NCI-H2029 (cell line): ENCODE measurements at regions not wholly inside any gene's neighbourhood (a gene's known extent, or its start where the extent isn't known, plus 50 kb on each side); places are given as distances from the start of the nearest gene placed in this dataset.
"Not testable (repeated sequence)": the region's sequence is repeated elsewhere in the genome, so short reads cannot be mapped to it uniquely, and the experiment has no call there.

Experiments used
- DNase-seq: peaks from one replicate; lab custom pipeline; 2025; lab: John Stamatoyannopoulos, UW

DNA sequence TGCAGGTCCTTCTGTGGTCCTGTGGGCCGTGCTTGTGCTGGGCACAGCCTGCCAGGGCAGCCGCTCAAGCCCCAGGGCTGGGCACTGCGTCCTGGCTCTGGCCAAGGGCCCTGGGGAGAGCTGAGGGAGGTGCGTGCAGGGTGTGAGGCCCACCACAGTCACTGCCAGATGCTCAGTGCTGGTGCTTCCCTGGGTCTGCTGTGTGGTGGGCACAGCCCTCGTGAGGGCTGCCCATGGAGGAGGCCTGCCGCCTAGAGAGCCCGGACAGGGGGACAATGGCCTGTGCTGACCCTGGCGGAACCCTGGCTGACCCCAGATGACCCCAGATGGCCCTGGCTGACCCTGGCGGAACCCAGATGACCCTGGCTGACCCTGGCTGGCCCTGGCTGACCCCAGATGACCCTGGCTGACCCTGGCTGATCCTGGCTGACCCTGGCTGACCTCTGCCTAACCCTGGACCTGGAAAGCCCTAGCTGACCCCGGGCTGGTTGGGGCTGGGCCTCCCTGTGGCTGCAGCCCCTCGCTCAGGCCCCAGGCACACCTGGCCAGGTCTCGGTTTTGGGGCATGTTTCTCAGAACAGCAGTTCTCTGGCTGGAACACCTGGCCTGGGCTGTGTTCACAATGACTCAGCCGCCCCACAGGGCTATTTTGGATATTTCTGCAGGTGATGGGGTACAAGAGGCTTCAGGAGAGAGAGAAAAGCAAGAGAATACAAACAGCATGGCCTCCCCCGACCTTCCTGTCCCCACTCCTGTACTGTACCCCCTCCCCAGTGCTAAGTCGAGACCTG, 55.4 kb downstream of the TMEM121 start:
- no peak for DNase-seq

DNA sequence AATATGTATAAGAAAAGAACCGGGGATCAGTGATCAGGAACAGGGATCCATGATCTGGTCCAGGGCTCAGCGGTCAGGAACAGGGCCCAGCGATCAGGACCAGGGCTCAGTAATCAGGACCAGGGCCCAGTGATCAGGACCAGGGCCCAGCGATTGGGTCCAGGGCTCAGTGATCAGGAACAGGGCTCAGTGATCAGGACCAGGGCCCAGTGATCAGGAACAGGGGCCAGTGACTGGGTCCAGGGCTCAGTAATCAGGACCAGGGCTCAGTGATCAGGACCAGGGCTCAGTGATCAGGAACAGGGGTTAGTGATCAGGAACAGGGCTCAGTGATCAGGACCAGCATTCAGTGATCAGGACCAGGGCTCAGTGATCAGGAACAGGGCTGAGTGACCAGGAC, 56.3 kb downstream of the TMEM121 start:
- no peak for DNase-seq

DNA sequence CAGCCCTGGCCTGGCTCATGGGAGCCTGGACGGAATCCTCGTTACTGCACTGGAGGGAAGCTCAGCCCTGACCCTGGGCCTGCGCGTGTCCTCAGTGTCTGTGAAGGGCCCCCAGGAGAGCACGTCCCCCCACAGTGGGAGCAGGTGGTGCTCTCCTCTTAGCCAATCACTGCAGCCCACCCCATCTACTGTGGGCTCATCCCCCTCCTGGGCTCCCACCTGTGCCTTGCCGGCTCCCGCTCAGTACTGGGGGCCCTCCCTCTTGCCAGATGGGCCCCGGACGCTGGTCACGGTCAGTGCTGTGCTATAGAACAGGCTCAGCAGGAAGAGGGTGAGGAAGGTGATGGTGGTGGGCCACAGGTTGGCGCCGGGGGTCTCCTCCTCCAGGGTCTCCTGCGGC, 57.5 kb downstream of the TMEM121 start:
- not testable (repeated sequence) for DNase-seq

DNA sequence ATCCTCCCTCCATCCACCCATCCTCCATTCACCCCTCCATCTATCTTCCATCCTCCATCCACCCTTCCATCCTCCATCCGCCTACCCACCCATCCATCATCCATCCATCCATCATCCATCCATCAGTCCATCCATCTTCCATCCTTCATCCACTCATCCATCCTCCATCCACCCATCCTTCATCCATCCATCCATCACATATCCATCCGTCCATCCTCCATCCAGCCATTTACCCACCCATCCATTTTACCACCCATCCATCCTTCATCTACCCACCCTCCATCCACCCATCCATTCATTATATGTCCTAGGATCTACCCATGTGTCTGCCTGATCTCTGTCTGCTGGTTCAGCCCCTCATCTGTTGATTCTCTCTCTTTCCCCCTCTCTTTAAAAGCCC, 58.9 kb downstream of the TMEM121 start:
- not testable (repeated sequence) for DNase-seq

DNA sequence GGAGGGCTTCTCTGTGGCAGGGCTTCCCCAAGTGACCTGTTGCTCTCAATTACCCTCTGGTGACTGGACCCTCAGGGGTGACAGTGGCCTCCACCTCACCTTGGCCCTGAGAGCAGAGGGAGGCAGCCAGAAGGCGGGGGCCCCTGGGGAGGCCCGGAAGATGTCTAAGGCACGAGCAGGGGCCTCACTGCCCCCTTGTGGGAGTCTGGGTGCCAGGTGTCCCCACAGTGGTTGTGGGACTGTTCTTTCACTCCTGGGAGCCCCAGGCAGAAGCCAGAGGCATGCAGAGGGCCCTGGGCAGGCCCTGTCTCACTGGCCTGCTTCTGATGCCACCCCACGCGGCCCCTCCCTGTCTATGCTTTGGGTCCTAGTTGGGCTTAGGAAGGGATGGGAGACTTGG, 59.3 kb downstream of the TMEM121 start:
- DNase-seq = not testable (repeated sequence)

DNA sequence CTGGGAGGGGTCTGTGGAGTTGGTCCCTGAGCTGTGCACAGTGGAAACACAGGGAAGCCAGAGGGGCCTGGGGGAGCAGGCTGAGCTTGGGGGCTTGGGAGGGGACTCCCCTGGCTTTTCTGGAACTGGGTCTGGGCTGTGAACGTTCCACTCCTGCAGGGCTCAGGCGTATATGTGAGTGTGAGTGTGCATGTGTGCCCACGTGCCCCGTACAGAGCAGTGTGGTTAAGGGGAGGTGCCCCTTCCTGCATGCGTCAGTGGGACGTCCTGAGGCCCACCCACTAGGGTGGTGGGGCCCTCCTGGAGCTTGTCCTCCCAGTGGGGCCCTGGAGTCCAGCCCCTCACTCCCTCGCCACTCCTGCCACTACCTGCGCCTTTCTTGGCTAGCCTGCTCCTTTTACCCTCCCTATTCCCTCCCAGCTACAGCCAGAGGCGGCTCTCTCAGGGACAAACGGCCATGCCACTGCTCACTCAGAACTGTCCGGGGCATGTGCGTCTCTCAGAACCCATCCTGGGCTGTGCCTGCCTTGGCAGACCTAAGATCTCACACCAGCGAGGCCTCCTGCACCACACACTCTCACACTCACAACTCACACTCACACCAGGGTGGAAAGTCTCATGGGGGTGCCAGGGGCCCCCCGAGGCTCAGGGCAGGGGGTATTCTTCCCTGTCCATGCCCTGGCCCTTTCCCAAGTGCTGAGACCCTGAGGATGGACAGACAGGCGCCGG, 59.9 kb downstream of the TMEM121 start:
- DNase-seq = not testable (repeated sequence)

DNA sequence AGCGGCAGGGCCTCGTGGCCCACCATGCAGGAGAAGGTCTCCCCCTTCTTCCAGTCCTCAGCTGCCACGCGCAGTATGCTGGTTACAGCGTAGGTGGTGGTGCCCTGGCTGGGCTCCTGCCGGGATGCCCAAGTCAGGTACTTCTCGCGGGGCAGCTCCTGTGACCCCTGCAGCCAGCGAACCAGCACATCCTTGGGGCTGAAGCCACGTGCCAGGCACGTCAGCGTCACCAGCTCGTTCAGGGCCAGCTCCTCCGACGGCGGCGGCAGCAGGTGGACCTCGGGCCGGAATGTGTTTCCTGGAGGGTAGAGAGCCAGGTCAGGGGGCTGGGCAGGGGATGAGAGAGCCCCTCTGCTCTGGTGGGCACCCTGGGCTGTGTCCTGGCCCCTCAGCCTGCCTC, 60.7 kb downstream of the TMEM121 start:
- not testable (repeated sequence) for DNase-seq

DNA sequence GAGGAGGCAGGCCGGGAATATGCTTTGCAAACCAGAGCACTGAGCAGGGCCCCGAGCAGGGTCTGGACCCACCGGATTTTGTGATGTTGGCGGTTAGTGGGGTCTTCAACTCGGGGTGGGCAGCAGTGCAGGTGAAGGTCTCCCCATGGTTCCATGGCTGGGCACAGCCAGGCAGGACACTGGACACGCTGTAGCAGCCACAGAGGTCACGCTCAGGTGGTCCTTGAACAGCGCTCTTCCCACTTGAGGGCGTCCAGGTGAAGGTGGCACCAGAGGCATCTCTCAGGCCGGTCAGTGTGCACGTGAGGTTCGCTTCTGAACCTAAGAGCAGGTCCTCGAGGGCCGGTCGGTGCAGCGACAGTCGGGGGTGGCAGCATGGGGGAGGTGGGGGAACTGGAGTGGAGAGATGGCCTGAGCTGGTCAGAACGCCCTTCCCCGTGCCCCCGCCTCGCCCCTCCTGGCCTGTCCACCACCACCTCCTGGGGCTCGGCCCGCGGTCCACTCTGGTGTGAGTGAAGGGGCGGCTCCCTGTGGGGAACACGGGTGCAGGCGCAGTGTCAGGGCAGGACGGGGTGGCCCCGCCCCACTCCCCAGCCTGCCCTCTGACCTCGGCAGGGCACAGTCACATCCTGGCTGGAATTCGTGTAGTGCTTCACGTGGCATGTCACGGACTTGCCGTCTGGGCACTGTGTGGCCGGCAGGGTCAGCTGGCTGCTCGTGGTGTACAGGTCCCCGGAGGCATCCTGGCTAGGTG, 61.3 kb downstream of the TMEM121 start:
- not testable (repeated sequence) for DNase-seq

DNA sequence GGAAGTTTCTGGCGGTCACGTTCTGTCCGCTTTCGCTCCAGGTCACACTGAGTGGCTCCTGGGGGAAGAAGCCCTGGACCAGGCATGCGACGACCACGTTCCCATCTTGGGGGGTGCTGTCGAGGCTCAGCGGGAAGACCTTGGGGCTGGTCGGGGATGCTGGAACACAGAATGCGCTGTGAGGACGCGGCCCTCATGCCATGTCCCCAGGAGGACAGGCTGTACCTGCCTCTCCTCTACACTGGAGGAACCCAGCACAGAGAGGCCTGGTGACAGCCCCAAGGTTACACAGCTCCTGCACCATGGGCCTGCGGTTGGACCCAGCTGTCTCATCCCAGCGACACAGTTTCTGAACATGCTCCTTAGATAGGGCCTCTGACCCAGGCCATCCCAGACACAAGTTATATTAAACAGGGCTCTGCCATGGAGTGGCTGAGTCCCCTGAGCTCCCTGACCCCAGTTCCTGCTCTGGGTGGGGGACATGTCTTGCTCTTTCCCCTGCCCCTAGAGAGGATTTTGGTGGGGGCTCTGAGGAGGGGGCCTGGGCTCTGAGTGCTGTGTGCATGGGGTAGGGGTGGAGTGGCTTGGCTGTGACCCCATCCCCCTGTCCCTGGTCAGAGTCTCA, 62.0 kb downstream of the TMEM121 start:
- DNase-seq = no peak

DNA sequence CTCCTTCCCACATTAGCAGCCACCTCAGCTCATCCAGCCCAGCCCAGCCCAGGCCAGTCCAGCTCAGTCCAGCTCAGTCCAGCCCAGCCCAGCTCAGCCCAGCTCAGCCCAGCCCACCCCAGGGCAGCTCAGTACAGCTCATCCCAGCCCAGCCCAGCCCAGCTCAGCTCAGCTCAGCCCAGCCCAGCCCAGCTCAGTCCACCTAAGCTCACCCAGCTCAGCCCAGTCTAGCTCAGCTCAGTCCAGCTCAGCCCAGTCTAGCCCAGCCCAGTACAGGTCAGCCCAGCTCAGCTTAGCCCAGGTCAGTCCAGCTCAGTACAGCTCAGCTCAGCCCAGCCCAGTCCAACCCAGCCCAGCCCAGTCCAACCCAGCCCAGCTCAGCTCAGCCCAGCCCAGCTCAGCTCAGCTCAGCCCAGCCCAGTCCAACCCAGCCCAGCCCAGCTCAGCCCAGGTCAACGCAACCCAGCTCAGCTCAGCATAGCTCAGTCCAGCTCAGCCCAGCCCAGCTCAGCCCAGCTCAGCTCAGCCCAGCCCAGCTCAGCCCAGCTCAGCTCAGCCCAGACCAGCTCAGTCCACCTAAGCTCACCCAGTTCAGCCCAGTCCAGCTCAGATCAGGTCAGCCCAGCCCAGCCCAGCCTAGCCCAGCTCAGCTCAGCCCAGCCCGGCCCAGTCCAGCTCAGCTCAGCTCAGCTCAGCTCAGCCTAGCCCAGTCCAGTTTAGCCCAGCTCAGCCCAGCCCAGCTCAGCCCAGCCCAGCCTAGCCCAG, 63.0 kb downstream of the TMEM121 start:
- DNase-seq = no peak

DNA sequence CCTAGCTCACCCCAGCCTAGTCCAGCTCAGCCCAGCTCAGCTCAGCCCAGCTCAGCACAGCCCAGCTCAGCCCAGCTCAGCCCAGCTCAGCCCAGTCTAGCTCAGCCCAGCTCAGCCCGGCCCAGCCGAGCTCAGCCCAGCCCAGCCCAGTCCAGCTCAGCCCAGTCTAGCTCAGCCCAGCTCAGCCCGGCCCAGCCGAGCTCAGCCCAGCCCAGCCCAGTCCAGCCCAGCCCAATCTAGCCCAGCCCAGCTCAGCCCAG, 63.5 kb downstream of the TMEM121 start:
- not testable (repeated sequence) for DNase-seq

DNA sequence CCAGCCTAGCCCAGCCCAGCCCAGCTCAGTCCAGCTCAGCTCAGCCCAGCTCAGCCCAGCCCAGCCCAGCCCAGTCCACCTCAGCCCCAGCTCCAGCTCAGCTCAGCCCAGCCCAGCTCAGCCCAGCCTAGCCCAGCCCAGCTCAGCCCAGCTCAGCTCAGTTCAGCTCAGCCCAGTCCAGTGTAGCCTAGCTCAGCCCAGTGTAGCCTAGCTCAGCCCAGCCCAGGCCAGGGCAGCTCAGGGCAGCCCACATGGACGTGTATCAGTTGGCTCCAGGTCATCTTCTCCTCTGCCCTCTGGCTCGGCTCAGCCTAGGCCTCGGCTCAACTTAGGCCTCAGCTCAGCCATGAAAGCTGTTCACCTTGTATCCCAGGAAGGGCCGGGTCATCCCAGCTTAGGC, 64.7 kb downstream of the TMEM121 start:
- no peak for DNase-seq

DNA sequence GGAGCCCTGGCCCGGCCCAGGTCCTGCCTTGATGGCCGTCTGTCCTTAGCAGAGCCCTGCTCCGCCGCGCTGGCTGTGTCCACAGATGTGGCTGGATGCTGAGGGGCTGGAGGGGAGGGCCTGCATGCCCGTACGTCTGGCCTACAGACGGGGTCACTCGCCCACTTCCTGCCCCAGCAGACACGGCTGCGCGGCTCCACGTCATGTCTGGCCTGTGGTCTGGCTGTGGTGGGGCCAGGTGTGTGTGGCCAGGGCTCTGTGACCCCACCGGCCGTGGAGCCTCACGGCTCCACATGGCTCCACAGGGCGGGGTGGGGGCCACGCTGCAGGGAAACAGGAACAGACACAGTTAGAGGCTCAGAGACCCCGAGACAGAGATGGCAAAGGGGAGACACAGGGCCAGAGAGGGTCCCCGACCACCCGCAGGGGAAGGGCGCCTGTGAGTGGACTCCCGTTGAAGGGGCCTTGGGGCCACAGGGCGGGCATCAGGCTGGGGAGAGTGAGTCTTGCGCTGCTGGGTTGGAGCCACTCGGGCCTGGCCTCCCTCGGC, 65.5 kb downstream of the TMEM121 start:
- DNase-seq = not testable (repeated sequence)

DNA sequence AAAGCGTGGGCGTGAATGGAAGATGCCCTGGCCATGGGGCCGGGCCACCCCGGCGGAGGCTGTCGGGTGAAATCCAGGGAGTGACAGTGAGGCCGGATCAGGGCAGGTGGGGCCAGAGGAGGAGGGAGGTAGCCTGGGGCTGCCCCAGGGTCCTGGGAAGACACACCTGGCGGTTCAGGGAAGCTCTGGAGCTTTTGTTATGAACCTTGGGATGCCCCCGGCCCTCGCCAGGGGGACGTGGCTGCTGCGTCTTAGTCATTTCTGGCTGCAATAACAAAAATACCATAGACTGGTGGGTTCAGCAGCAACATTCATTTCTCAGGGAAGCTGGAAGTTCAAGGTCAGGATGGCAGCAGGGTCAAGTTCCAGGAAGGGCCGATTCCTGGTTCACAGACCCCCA, 66.3 kb downstream of the TMEM121 start:
- DNase-seq = not testable (repeated sequence)

DNA sequence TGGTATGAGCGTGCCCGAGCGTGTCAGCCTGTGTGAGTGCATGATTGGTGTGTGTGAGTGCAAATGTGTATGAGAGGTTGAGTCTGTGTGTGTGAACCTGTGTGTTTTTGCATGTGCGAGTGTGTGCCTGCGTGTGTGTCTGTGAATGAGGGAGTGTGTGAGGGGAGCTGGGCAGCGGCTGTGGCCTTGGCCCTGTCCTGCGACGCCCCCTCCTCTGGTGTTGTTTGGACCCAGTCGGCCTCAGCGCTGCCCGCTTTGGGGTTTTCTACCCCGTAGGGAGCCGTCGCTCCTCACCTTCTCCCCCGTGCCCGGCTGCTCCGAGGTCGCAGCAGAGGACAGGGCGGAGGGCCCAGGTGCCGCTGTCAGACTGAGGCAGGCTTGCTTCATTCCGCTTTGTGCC, 69.0 kb downstream of the TMEM121 start:
- not testable (repeated sequence) for DNase-seq

DNA sequence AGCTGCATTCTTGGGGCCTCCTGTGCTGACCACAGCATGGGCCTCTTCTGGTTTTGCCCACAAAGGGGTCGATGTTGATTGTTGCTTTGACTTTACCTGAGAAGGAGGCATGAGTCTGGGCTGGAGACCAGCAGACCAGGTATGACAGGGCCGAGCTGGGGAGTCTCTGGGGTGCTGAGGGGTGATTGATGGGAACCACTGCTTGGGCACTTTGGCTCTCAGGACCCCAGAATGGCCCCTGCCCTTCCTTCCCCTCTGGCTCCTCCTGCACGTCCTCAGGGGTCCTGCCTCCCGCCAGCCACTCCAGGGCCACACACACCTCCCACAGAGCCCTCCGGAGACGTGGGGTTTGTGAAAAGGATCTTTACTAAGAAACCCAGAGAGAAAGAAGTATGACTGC, 70.0 kb downstream of the TMEM121 start:
- DNase-seq = not testable (repeated sequence)

DNA sequence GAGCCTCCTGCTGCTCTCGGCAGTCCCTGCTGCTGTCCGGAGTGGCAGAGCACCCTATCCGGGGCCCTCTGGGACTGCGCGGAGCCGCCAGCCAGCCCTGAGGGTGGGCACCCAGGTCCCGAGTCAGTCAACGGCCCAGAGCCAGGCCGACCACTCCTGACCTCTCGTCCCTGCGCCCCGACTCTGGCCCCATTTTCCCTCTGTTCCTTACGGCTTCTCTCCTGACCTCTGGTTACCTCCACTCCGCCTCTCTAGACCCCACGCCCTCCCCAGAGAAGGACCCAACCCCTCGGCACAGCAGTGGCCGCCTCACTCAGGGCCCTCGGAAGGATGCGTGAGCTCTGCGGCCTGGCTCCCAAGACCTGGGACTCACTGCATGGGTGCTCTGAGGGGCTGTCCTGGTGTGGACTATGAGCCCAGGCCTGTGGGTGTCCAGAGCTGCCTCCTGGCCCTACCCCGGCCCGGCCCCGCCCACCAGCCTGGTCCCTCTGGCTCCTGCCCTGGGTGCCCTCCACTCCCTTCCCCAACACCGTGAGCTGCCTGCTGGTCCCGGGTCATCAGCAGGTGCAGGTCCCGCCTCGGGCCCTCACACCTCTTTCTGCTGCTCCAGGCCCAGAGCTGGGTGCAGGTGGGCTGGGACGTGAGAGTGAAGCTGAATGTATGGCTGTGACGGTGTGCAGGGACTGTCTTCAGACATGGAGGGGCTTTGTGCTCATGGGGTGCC, 71.8 kb downstream of the TMEM121 start:
- not testable (repeated sequence) for DNase-seq

DNA sequence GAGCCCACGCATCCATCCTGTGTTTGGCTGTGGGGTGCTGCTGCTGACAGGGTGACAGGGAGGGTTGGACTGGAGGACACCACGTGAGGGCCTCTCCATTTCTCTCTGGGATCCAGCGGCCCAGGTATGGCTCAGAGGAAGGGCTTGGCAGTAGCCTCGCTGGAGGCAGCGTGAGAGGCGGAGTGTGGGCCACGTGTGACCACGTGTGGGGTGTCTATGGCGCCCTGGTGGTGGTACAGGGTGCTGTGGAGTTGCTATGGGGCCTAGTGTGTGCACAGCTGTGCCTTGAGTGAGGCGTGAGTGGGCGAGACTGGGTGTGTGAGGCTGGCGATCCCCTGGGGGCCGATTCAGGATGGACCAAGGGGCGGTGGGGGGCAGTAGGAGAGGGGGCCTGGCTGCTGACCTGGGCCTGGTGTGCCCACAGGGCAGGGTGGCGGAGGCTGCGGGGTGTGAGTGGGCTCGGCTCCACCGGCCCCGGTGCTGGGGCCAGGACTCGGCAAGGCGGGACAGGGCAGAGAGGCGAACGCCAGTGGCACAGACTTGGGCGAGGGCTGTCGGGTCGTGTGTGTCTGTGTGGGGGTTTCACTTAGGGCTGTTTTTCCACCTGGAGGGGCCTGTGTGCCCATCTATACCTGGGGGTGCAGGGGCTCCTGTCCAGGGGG, 72.7 kb downstream of the TMEM121 start:
- not testable (repeated sequence) for DNase-seq

DNA sequence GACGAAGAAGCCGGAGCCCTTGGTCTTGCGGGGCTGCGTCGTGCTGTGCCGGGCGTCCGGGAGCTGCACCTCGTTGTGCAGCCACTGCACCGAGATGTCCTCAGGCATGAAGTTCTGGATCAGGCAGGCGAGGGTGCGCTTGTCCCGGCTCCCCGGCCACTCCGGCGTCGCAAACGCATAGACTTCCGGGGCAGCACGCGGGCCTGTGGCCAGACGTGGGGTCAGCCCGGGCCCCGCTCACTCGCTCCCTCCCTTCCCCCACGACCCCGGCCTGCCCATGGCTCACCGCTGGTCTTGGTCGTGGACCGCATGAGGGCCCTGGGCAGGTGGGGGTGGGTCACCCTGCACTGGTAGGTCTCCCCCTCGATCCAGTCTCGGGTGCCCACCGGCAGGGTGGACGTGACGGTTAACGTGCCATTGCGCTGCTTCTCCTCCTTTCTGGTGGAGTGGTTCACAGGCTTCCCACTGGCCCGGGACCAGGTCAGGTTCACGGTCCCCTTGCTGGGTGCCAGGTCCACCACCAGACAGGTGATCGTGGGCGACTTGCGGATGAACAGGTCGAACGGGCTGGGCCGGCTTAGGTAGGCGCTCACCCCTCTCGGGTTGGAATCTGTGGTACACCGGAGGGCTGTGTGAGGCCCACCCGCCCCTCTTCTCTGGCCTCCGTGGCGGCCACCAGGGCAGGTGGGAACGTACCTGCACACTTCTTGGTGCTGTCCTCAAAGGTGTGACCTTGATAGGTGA, 74.0 kb downstream of the TMEM121 start:
- not testable (repeated sequence) for DNase-seq
